Suppressor macrophage (primary cell): ENCODE measurements at regions not wholly inside any gene's neighbourhood (a gene's known extent, or its start where the extent isn't known, plus 50 kb on each side); places are given as distances from the start of the nearest gene placed in this dataset.

Source experiments
- DNase-seq, 4 experiments: peaks; one replicate each; pipeline ENCODE4 v3.0.0-alpha.2; 2020 to 2022

DNA sequence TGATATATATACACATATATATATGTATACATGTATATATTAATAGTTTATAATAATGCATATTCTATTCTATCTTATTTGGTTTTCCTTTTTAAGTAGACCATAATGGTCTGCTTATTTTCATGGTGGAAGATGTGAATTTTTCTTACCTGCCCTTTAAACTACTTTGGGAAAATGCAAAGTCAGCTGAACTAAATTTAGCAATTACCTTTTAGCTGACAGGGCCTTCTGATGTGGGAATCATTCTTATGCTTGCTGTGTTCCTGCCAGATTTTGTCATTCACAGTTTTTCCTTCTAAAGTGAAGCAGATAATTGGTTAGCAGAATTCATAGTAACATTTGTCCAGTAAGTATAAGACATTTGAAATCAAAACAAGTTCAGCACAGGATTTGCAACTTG, 63.2 kb upstream of the SAMSN1 start:
- DNase-seq: no peak

DNA sequence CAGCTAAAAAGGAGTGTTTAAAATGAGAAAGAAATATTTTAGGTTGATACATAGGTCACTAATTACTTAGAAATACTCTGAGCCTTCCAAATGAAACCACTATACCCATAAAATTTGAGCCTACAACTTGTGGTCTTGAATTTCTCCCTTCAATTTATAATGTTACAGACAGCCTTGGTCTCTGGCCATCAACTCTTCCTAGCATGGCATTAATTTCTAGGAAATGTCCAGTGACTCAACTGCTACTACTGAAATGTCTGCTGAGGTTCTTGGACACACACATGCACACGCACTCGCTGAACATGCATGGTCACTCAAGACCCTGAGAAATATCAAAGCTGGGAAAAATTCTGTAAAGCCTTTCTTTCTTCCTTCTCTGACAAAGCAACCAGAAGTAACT, 61.1 kb upstream of the SAMSN1 start:
- no peak for DNase-seq

GRCh38 chr21:14603202-14603601, 57.1 kb upstream of the SAMSN1 start:
- peak in 3 of 4 experiments; percentile 10 to 58 (median 38) for DNase-seq

GRCh38 chr21:14602382-14602958, 56.4 kb upstream of the SAMSN1 start:
- peak in 3 of 4 experiments; percentile 24 to 43 (median 32) for DNase-seq

DNA sequence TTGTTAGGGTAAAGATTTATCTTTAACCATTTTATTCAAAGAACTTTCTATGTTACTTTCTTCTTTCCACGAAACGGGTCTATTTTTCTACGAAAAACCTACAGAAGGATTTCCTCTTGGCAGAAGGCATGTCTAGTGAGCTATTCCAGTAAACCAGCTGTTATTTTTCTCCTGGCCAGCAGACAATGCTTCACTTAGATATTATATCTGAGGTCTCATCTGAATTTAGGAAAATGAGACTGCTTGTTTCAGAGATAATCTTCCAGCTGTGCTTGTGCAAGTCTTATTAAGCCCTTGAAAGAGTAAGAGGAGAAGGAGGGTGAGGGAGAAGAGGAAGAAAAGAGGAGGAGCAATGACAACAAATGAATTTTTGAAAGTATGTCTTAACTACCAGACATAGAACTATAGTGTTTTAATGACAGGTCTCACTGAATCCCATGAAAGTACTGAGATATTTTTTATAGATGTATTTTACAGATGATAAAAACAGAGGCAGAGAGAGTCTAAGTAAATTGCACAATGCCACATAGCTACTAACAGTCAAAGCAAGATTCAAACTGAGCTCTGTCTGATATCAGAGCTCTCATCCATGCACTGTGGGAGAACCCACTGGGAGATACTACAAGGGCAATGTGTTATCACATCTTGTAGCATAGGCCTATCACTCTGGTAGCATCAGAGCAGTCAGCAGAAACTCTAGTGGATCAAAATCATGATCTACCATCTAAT, 54.6 kb upstream of the SAMSN1 start:
- no peak for DNase-seq

DNA sequence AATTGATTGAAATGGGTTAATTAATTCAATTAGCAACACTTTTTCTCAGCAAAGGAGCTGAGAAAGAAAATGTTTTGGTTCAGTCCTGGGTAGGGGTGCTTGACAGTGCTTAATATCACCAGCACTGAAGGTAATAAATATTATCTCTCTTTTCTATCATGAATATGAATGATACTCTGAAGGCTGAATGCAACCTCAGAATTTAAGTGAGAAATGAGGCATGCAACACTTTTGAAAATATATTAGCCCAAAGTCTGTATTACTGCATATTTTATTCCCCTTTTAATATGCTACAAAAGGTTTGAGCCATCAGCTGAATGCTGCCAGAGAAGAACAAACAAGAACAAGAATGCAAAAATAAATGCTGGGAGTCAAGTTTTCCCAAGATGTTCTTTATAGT, 52.0 kb upstream of the SAMSN1 start:
- no peak for DNase-seq
